Ascending aorta (tissue), 2 donors: ENCODE measurements at regions not wholly inside any gene's neighbourhood (a gene's known extent, or its start where the extent isn't known, plus 50 kb on each side); places are given as distances from the start of the nearest gene placed in this dataset.

ENCODE experiments used
- DNase-seq, 2 donors: peaks; one replicate each; pipeline ENCODE4 v3.0.0-alpha.2; 2019; ENCODE audit warnings: low spot score in 2 of 2
- H3K27ac ChIP-seq, 2 donors: fragments of 200-600 bp; sonication (generic); one replicate each; pipeline ENCODE4 v1.5.1; 2016 to 2017; ENCODE audit warnings: mild to moderate bottlenecking in 1 of 2
- H3K27me3 ChIP-seq: fragments of 200-600 bp; sonication (generic); one replicate; pipeline ENCODE4 v1.5.1; 2017
- H3K36me3 ChIP-seq, 2 donors: fragments of 200-600 bp; sonication (generic); one replicate each; pipeline ENCODE4 v1.5.1; 2016
- H3K4me1 ChIP-seq, 2 donors: fragments of 200-600 bp; sonication (generic); one replicate each; pipeline ENCODE4 v1.5.1; 2016 to 2017; ENCODE audit warnings: mild to moderate bottlenecking in 1 of 2
- H3K4me3 ChIP-seq, 2 donors: fragments of 200-600 bp; sonication (generic); one replicate each; pipeline ENCODE4 v1.5.1; 2016 to 2017; ENCODE audit warnings: mild to moderate bottlenecking in 1 of 2
- H3K9me3 ChIP-seq, 2 donors: fragments of 200-600 bp; sonication (generic); one replicate each; pipeline ENCODE4 v1.5.1; 2016
- intact Hi-C: fragments of 100-400 bp; cut with DNase I; formaldehyde crosslinking; loops from one replicate; pipeline ENCODE4 v1.15.1; 2023
- TF ChIP-seq, protein P1 (sequence below), 3 experiments: fragments of 200-600 bp in 2 of 3; fragments of 450-650 bp in 1 of 3; sonication (generic) in 2 of 3; IDR thresholded peaks; one replicate each; pipeline ENCODE4 v1.5.1; 2016 to 2019; ENCODE audit warnings: antibody characterized with exemption in 3 of 3, mild to moderate bottlenecking in 1 of 3, moderate library complexity in 1 of 3

DNA sequence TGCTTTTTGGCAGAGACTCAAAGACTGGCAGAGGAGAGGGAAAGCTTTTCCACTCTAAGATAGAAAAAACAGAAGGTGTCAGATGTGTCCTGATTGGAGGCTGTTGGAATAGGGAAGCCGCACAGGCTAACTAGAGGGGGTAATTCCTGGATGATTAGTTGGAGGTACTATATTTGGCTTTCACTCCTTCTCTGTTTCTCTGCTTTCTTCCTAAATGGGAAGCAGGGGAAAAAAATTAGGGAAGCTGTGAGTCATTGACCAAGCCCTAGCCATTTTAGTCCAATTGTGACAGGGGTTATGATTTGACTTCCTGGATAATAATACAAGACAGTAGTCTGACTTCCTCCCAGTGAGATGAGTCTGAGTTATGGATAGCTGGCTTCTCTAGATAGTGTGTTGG is 475.2 kb upstream of the CELF2 start:
- DNase-seq = no peak
- no peak overlapping the region for H3K4me3 ChIP-seq
- intact Hi-C loops = no loop called here
- H3K4me1 ChIP-seq = peaks cover 0 to 3% of the 10 kb centered on the region in 2 donors
- TF ChIP-seq, protein P1, sequence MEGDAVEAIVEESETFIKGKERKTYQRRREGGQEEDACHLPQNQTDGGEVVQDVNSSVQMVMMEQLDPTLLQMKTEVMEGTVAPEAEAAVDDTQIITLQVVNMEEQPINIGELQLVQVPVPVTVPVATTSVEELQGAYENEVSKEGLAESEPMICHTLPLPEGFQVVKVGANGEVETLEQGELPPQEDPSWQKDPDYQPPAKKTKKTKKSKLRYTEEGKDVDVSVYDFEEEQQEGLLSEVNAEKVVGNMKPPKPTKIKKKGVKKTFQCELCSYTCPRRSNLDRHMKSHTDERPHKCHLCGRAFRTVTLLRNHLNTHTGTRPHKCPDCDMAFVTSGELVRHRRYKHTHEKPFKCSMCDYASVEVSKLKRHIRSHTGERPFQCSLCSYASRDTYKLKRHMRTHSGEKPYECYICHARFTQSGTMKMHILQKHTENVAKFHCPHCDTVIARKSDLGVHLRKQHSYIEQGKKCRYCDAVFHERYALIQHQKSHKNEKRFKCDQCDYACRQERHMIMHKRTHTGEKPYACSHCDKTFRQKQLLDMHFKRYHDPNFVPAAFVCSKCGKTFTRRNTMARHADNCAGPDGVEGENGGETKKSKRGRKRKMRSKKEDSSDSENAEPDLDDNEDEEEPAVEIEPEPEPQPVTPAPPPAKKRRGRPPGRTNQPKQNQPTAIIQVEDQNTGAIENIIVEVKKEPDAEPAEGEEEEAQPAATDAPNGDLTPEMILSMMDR (IDR thresholded peaks at IDR 0.05) = no peak
- H3K27me3 ChIP-seq = no peaks in the 10 kb centered on the region
- H3K9me3 ChIP-seq = no peaks in the 10 kb centered on the region
- no peaks in the 10 kb centered on the region for H3K36me3 ChIP-seq
- no peak overlapping the region for H3K27ac ChIP-seq

DNA sequence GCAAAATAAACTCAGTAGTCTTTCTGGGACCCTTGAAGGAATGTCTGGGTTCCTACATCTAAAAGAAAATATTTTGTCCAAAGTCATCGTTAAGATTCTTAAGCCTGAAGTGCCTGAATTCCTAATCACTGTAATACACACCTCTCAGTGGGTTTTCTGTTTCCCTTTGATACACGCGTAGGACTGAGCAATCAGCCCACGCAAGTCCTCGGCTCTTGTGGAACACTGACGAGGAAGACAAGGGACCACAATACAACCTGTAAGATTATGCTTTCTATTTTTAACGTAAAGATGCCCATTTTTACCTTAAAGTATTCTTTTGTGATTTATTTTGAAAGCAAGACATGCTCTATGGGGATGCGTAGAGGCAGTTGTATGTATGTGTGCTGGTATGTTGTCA is 472.8 kb upstream of the CELF2 start:
- Histone ChIP-seq H3K36me3 (no peaks in the 10 kb centered on the region), H3K27me3 (no peaks in the 10 kb centered on the region), H3K27ac (no peak overlapping the region), H3K4me1 (peaks cover 0 to 3% of the 10 kb centered on the region in 2 donors), H3K9me3 (no peaks in the 10 kb centered on the region), H3K4me3 (no peak overlapping the region)
- intact Hi-C loops = no loop called here
- TF ChIP-seq, protein P1 (IDR thresholded peaks at IDR 0.05) = no peak
- DNase-seq = no peak

DNA sequence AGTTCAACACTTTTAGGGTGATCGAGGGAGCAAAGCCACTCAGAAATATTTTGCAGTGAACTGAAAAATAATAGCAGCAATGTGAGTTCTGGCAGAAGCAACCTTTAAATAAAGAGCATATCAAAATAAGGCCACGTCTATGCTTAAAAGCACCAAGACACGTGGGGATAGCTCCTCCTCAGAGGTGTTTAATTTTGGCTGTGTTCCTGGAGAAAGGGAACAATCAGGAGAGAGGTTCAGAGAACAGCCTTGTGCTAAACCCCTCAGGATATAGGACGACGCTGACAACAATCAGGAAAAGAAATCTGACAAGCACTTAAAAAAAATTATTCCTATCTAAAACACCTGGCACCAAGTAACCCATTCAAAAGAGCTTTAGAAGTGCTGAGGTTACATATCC is 471.9 kb upstream of the CELF2 start:
- Histone ChIP-seq H3K4me3 (no peak overlapping the region), H3K4me1 (peaks cover 0 to 3% of the 10 kb centered on the region in 2 donors), H3K27me3 (no peaks in the 10 kb centered on the region), H3K9me3 (no peaks in the 10 kb centered on the region), H3K27ac (no peak overlapping the region), H3K36me3 (no peaks in the 10 kb centered on the region)
- intact Hi-C loops = no loop called here
- TF ChIP-seq, protein P1 (IDR thresholded peaks at IDR 0.05) = no peak
- DNase-seq = no peak

DNA sequence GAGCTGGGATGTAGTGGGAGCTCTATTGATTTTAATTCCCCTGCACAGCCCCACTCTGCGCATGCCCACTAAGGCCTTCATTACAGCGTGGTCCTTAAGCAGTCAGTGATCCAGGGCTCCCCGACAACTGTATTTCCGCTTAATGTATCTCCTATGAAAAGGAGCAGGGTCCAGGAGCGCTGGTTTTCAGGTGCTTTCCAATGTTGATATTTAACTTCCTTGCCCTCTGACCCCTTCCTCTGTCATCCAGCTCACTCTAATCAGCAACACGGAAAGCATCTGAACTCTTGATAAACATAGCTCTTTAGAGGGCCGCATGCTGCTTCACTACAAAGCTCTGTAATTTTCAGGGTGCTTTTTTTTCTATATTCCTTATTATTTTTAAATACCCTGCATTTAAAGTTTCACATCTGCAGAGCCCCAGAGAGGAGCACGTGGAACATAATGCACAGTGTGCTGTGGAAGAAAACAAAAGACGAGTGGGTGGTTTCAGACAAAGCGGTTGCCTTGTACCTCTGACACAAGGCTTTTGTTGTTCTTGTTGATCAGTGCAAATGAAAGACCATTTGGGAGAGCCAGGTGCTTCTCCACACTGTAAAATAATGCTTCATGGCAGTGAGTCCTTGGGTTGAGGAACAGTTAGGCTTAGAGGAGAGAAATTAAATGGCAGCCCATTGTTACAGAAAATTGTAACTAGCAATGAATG is 465.9 kb upstream of the CELF2 start:
- no peak for DNase-seq
- Histone ChIP-seq H3K27me3 (no peaks in the 10 kb centered on the region), H3K27ac (no peak overlapping the region), H3K36me3 (no peaks in the 10 kb centered on the region), H3K4me3 (no peak overlapping the region), H3K4me1 (no peaks in the 10 kb centered on the region), H3K9me3 (no peaks in the 10 kb centered on the region)
- intact Hi-C loops = no loop called here
- TF ChIP-seq, protein P1 (IDR thresholded peaks at IDR 0.05) = no peak

DNA sequence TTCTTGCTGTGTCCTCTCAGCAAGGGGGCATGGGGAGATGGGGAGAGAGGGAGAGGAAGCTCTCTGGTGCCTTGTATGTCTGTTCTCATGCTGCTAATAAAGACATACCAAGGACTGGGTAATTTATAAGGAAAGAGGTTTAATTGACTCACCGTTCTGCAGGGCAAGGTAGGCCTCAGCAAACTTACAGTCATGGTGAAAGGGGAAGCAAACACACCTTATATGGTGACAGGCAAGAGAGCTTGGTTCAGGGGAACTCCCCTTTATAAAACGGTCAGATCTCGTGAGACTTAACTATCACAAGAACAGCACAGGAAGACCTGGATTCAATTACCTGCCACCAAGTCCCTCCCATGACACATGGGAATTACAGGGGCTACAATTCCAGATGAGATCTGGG is 464.7 kb upstream of the CELF2 start:
- intact Hi-C loops = no loop called here
- TF ChIP-seq, protein P1 (IDR thresholded peaks at IDR 0.05) = no peak
- Histone ChIP-seq H3K27ac (no peak overlapping the region), H3K4me1 (no peaks in the 10 kb centered on the region), H3K9me3 (no peaks in the 10 kb centered on the region), H3K27me3 (no peaks in the 10 kb centered on the region), H3K36me3 (no peaks in the 10 kb centered on the region), H3K4me3 (no peak overlapping the region)
- no peak for DNase-seq
